H1 (cell line): ENCODE measurements at regions not wholly inside any gene's neighbourhood (a gene's known extent, or its start where the extent isn't known, plus 50 kb on each side); places are given as distances from the start of the nearest gene placed in this dataset.

ENCODE experiments used
- CTCF ChIA-PET: fragments of 300-600 bp; sonication (Branson Sonifier 250); formaldehyde crosslinking; loops from one replicate; lab custom pipeline; 2021; ENCODE audit not compliant: partially characterized antibody; lab: Charles Lee
- POLR2A ChIA-PET: fragments of 300-600 bp; sonication (Branson Sonifier 250); formaldehyde crosslinking; loops from one replicate; lab custom pipeline; 2021; ENCODE audit warnings: inconsistent platforms; ENCODE audit not compliant: partially characterized antibody; lab: Charles Lee
- DNase-seq, 2 experiments: peaks; one replicate each; pipeline versions ENCODE4 v3.0.0 to v3.0.0-alpha.2; 2010 to 2022; ENCODE audit warnings: low spot score in 2 of 2, low read depth in 1 of 2, mixed read lengths in 1 of 2
- FAIRE-seq: peaks from 2 replicates; lab custom pipeline; 2011; peaks lifted over from hg19 to GRCh38; lab: Jason Lieb, UNC
- H2AFZ ChIP-seq: 2 replicates; pipeline ENCODE4 v1.8.1; 2012; ENCODE audit warnings: low read length, inconsistent platforms
- H2AK5ac ChIP-seq: 2 replicates; pipeline ENCODE4 v1.6.1; 2013; ENCODE audit warnings: low read depth, low read length
- H2BK120ac ChIP-seq: replicated peaks from 2 replicates; pipeline ENCODE3; 2013; ENCODE audit warnings: low read depth, low read length, inconsistent platforms
- H2BK12ac ChIP-seq: 2 replicates; pipeline ENCODE4 v1.6.1; 2013; ENCODE audit warnings: low read depth, low read length
- H2BK15ac ChIP-seq: 2 replicates; pipeline ENCODE4 v1.6.1; 2013; ENCODE audit warnings: low read length
- H2BK20ac ChIP-seq: 2 replicates; pipeline ENCODE4 v1.6.1; 2013; ENCODE audit warnings: low read length
- H2BK5ac ChIP-seq: 2 replicates; pipeline ENCODE4 v1.6.1; 2013; ENCODE audit warnings: low read depth, low read length
- H3K14ac ChIP-seq: 2 replicates; pipeline ENCODE4 v1.6.1; 2013; ENCODE audit warnings: inconsistent platforms; ENCODE audit not compliant: insufficient read length
- H3K18ac ChIP-seq: 2 replicates; pipeline ENCODE4 v1.6.1; 2013; ENCODE audit warnings: low read length; ENCODE audit errors: extremely low read depth
- H3K23ac ChIP-seq: 2 replicates; pipeline ENCODE4 v1.6.1; 2013; ENCODE audit warnings: inconsistent platforms; ENCODE audit not compliant: insufficient read length
- H3K23me2 ChIP-seq: 2 replicates; pipeline ENCODE4 v1.6.1; 2013; ENCODE audit warnings: low read depth, low read length
- H3K27ac ChIP-seq: 2 replicates; pipeline ENCODE4 v1.6.1; 2011; ENCODE audit warnings: low read depth, low read length, inconsistent platforms
- H3K27me3 ChIP-seq, 4 experiments: replicated peaks in 1 of 4; 1 replicate in 1 of 4; 2 replicates in 3 of 4; pipeline versions ENCODE4 v1.6.1 to v1.8.1; 2011 to 2013; ENCODE audit warnings: low read length in 3 of 4, mild to moderate bottlenecking in 3 of 4, inconsistent platforms in 2 of 4, mixed read lengths in 2 of 4, moderate library complexity in 1 of 4; ENCODE audit not compliant: control insufficient read depth in 3 of 4, insufficient read depth in 3 of 4; ENCODE audit errors: extremely low read depth in 1 of 4
- H3K36me3 ChIP-seq, 4 experiments: 2 replicates each; pipeline versions ENCODE4 v1.6.1 to v1.8.1; 2011 to 2013; ENCODE audit warnings: mild to moderate bottlenecking in 4 of 4, low read length in 3 of 4, moderate library complexity in 2 of 4, control low read depth in 1 of 4, inconsistent platforms in 1 of 4; ENCODE audit not compliant: insufficient read depth in 4 of 4, control insufficient read depth in 2 of 4
- H3K4ac ChIP-seq: replicated peaks from 2 replicates; pipeline ENCODE3; 2013; ENCODE audit warnings: low read length, low read depth, mixed read lengths, inconsistent platforms; ENCODE audit not compliant: insufficient read length
- H3K4me1 ChIP-seq, 4 experiments: replicated peaks in 1 of 4; 1 replicate in 1 of 4; 2 replicates in 3 of 4; pipeline versions ENCODE4 v1.6.1 to v1.8.1; 2011 to 2013; ENCODE audit warnings: low read length in 3 of 4, inconsistent platforms in 2 of 4, mixed read lengths in 1 of 4; ENCODE audit not compliant: insufficient read depth in 4 of 4, control insufficient read depth in 3 of 4
- H3K4me2 ChIP-seq, 2 experiments: 2 replicates each; pipeline versions ENCODE4 v1.6.1 to v1.8.1; 2011 to 2013; ENCODE audit warnings: low read depth in 2 of 2, low read length in 2 of 2, control low read depth in 1 of 2, inconsistent platforms in 1 of 2, mild to moderate bottlenecking in 1 of 2; ENCODE audit not compliant: insufficient read depth in 1 of 2
- H3K4me3 ChIP-seq, 4 experiments: fragments of 200-600, 300-600 bp in 1 of 4; sonication (generic), shearing (Covaris generic), sonication (Bioruptor Twin) in 1 of 4; 2 replicates each; pipeline versions ENCODE4 v1.5.1 to v1.8.1; 2011 to 2016; ENCODE audit warnings: low read length in 4 of 4, low read depth in 3 of 4, control low read depth in 2 of 4, inconsistent platforms in 2 of 4, mild to moderate bottlenecking in 2 of 4, mixed read lengths in 1 of 4, moderate library complexity in 1 of 4; ENCODE audit not compliant: insufficient read depth in 2 of 4; ENCODE audit errors: extremely low read depth in 1 of 4
- H3K56ac ChIP-seq: replicated peaks from 2 replicates; pipeline ENCODE3; 2013; ENCODE audit warnings: low read depth, mild to moderate bottlenecking, mixed read lengths, low read length, inconsistent platforms; ENCODE audit not compliant: insufficient read length
- H3K79me1 ChIP-seq: 2 replicates; pipeline ENCODE4 v1.6.1; 2013; ENCODE audit warnings: low read depth, low read length, control low read depth
- H3K79me2 ChIP-seq, 2 experiments: 2 replicates each; pipeline versions ENCODE4 v1.6.1 to v1.8.1; 2012 to 2013; ENCODE audit warnings: low read length in 2 of 2, mild to moderate bottlenecking in 2 of 2, inconsistent platforms in 1 of 2; ENCODE audit not compliant: insufficient read depth in 2 of 2, control insufficient read depth in 1 of 2
- H3K9ac ChIP-seq, 4 experiments: replicated peaks in 1 of 4; 1 replicate in 1 of 4; 2 replicates in 3 of 4; pipeline versions ENCODE4 v1.6.1 to v1.8.1; 2011 to 2013; ENCODE audit warnings: low read depth in 3 of 4, low read length in 3 of 4, control low read depth in 2 of 4, mild to moderate bottlenecking in 2 of 4, moderate library complexity in 2 of 4, inconsistent platforms in 1 of 4; ENCODE audit errors: extremely low read depth in 1 of 4
- H3K9me3 ChIP-seq, 2 experiments: 2 replicates each; pipeline versions ENCODE4 v1.6.1 to v1.8.1; 2012 to 2013; ENCODE audit warnings: mild to moderate bottlenecking in 2 of 2, moderate library complexity in 2 of 2, control low read depth in 1 of 2, inconsistent platforms in 1 of 2, low read depth in 1 of 2, low read length in 1 of 2, mixed read lengths in 1 of 2; ENCODE audit not compliant: insufficient read depth in 2 of 2
- H4K20me1 ChIP-seq, 2 experiments: replicated peaks in 1 of 2; 2 replicates each; pipeline versions ENCODE3 to v1.8.1; 2011 to 2013; ENCODE audit warnings: inconsistent platforms in 2 of 2, low read length in 2 of 2, mild to moderate bottlenecking in 1 of 2; ENCODE audit not compliant: insufficient read depth in 2 of 2, control insufficient read depth in 1 of 2
- H4K5ac ChIP-seq: 2 replicates; pipeline ENCODE4 v1.6.1; 2013; ENCODE audit warnings: low read length, low read depth, mixed read lengths, inconsistent platforms; ENCODE audit not compliant: insufficient read length
- H4K8ac ChIP-seq: 2 replicates; pipeline ENCODE4 v1.8.0; 2013; ENCODE audit warnings: mild to moderate bottlenecking, moderate library complexity, low read length, inconsistent platforms; ENCODE audit not compliant: insufficient read depth; ENCODE audit errors: extremely low read depth
- H4K91ac ChIP-seq: replicated peaks from 2 replicates; pipeline ENCODE3; 2013; ENCODE audit warnings: low read length, mixed read lengths, inconsistent platforms; ENCODE audit not compliant: insufficient read length
- CBX5 ChIP-seq: fragments of 300-800, 300-1000 bp; sonication (generic); IDR thresholded peaks from 2 replicates; pipeline ENCODE4 v1.7.1; 2016; ENCODE audit warnings: antibody characterized with exemption, low read length, low read depth
- CEBPB ChIP-seq: IDR thresholded peaks from 2 replicates; pipeline ENCODE4 v1.6.1; 2012; ENCODE audit warnings: low read depth, low read length
- E2F6 ChIP-seq: IDR thresholded peaks from 2 replicates; pipeline ENCODE4 v1.6.1; 2012; ENCODE audit warnings: inconsistent platforms
- FOSL1 ChIP-seq: IDR thresholded peaks from 2 replicates; pipeline ENCODE4 v1.6.1; 2011; ENCODE audit warnings: mild to moderate bottlenecking, low read depth, low read length, moderate library complexity; ENCODE audit not compliant: insufficient read depth
- MAFK ChIP-seq: IDR thresholded peaks from 2 replicates; pipeline ENCODE4 v1.6.1; 2012; ENCODE audit warnings: low read depth, mild to moderate bottlenecking, improper control_type of control experiment, low read length
- WGBS, 2 experiments: shearing (Covaris generic) in 1 of 2; methylation state at CpG; one replicate each; pipeline versions ENCODE4 v1.1.6 to v1.1.7; 2013 to 2015; ENCODE audit warnings: low lambda C conversion rate in 2 of 2, mixed read lengths in 2 of 2, inconsistent platforms in 1 of 2, low coverage in 1 of 2, missing lambda C conversion rate in 1 of 2; ENCODE audit not compliant: insufficient replicate concordance in 2 of 2, insufficient coverage in 1 of 2, insufficient read length in 1 of 2; ENCODE audit errors: extremely low coverage in 1 of 2, missing lambda C conversion rate in 1 of 2; 5-methylcytosine and 5-hydroxymethylcytosine counted together
- TF ChIP-seq, protein P1 (sequence below): IDR thresholded peaks from 2 replicates; pipeline ENCODE4 v1.6.1; 2011; ENCODE audit warnings: low read depth, mild to moderate bottlenecking, low read length; ENCODE audit not compliant: insufficient read depth

GRCh38 chr11:71343828-71344400 lies 91.5 kb upstream of the SHANK2 start:
- Histone ChIP-seq H3K4me2 (no peak overlapping the region), H2BK5ac (no peak overlapping the region), H3K9ac (no peak overlapping the region), H3K79me1 (no peaks in the 10 kb centered on the region), H4K20me1 (no peaks in the 10 kb centered on the region), H2AK5ac (no peak overlapping the region), H3K36me3 (no peaks in the 10 kb centered on the region), H4K91ac (no peak overlapping the region), H3K4me1 (peaks cover 0 to 5% (median 0%) of the 10 kb centered on the region in 4 experiments; a peak in 2 of 7 replicates), H3K27ac (no peak overlapping the region), H3K23me2 (no peaks in the 10 kb centered on the region), H4K8ac (no peak overlapping the region; the same call in none of the 2 replicates), H3K4ac (peak overlapping the region; percentile 27), H2AFZ (0 out of 2 replicates have a peak overlapping the region, but pooled peaks have one; percentile 60), H3K18ac (peak overlapping the region; percentile 28; the same call in 1 of the 2 replicates), H3K56ac (no peak overlapping the region), H2BK15ac (peak overlapping the region; percentile 72; the same call in 1 of the 2 replicates), H3K79me2 (no peaks in the 10 kb centered on the region), H3K27me3 (no peaks in the 10 kb centered on the region), H2BK120ac (no peak overlapping the region), H3K23ac (no peak overlapping the region), H2BK20ac (peak overlapping the region; percentile 72; the same call in 1 of the 2 replicates), H4K5ac (no peak overlapping the region), H3K4me3 (no peak overlapping the region), H3K9me3 (no peaks in the 10 kb centered on the region), H3K14ac (no peak overlapping the region), H2BK12ac (no peak overlapping the region)
- no peak for DNase-seq
- 69% methylated on average over 11 of the region's 11 CpGs; no CpG with 5 or more reads in 1 of the 2 experiments for WGBS, 2 experiments
- FAIRE-seq: no peak
- ChIA-PET POLR2A (interaction anchor here (1.0 to 1.5 kb wide), 3 partner anchors 13 to 97 kb away, joined by 3 to 4 read pairs (median 3); no protein-coding TSS in a partner anchor), CTCF (interaction anchor here (0.6 to 3.6 kb wide), 14 partner anchors 10 to 224 kb away, joined by 3 to 15 read pairs (median 4); partner anchors contain the start of gene SHANK2)
- no peak for TF ChIP-seq CBX5
- TF ChIP-seq MAFK: no peak
- TF ChIP-seq E2F6: no peak
- no peak for TF ChIP-seq FOSL1
- TF ChIP-seq CEBPB: no peak
- TF ChIP-seq, protein P1, sequence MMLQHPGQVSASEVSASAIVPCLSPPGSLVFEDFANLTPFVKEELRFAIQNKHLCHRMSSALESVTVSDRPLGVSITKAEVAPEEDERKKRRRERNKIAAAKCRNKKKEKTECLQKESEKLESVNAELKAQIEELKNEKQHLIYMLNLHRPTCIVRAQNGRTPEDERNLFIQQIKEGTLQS: no peak
